Transverse colon (tissue), 4 donors: ENCODE measurements at regions not wholly inside any gene's neighbourhood (a gene's known extent, or its start where the extent isn't known, plus 50 kb on each side); places are given as distances from the start of the nearest gene placed in this dataset.
A peak's percentile ranks its signal among the peaks of the same experiment; 100 is the strongest.

ENCODE experiments used
- DNase-seq: peaks from one replicate; pipeline ENCODE4 v3.0.0-alpha.2; 2019
- H3K27ac ChIP-seq, 4 donors: fragments of 200-600 bp; sonication (generic); 2 replicates each; pipeline ENCODE4 v1.5.1; 2016 to 2018; ENCODE audit warnings: inconsistent platforms in 4 of 4
- H3K27me3 ChIP-seq: fragments of 200-600 bp; sonication (generic); 2 replicates; pipeline ENCODE4 v1.5.1; 2017; ENCODE audit warnings: inconsistent platforms
- H3K36me3 ChIP-seq, 4 donors: fragments of 200-600 bp; sonication (generic); 2 replicates each; pipeline ENCODE4 v1.5.1; 2017 to 2019; ENCODE audit warnings: inconsistent platforms in 4 of 4
- H3K4me1 ChIP-seq, 4 donors: fragments of 200-600 bp; sonication (generic); 2 replicates each; pipeline ENCODE4 v1.5.1; 2017 to 2020; ENCODE audit warnings: inconsistent platforms in 4 of 4
- H3K4me3 ChIP-seq, 4 donors: fragments of 200-600 bp; sonication (generic); 1 replicate in 1 of 4; 2 replicates in 3 of 4; pipeline versions ENCODE4 v1.5.1 to v1.6.1; 2017 to 2019; ENCODE audit warnings: inconsistent platforms in 4 of 4
- H3K9me3 ChIP-seq, 2 donors: fragments of 200-600 bp; sonication (generic); 2 replicates each; pipeline ENCODE4 v1.5.1; 2017 to 2019; ENCODE audit warnings: inconsistent platforms in 2 of 2
- CTCF ChIP-seq, 5 experiments: fragments of 200-600 bp in 3 of 5; fragments of 450-650 bp in 2 of 5; sonication (generic) in 3 of 5; IDR thresholded peaks; 1 replicate in 2 of 5; 2 replicates in 3 of 5; pipeline ENCODE4 v1.5.1; 2016 to 2017; ENCODE audit warnings: antibody characterized with exemption in 5 of 5, inconsistent platforms in 3 of 5, mild to moderate bottlenecking in 2 of 5, moderate library complexity in 1 of 5
- EP300 ChIP-seq: sonication (generic); formaldehyde crosslinking; IDR thresholded peaks from one replicate; pipeline ENCODE4 v1.6.1; 2017; ENCODE audit warnings: antibody characterized with exemption, low read depth
- POLR2A ChIP-seq: fragments of 450-650 bp; IDR thresholded peaks from one replicate; pipeline ENCODE4 v1.6.1; 2016; ENCODE audit warnings: antibody characterized with exemption, mild to moderate bottlenecking, moderate library complexity
- POLR2AphosphoS5 ChIP-seq, 3 donors: sonication (generic); formaldehyde crosslinking; IDR thresholded peaks; one replicate each; pipeline ENCODE4 v1.6.1; 2016; ENCODE audit warnings: antibody characterized with exemption in 3 of 3
- WGBS, 2 donors: methylation state at CpG; one replicate each; pipeline ENCODE4 v1.1.5; 2018; ENCODE audit warnings: low coverage in 1 of 2; 5-methylcytosine and 5-hydroxymethylcytosine counted together
- in situ Hi-C, 4 donors: fragments of 200-750 bp; cut with MboI; loops; one replicate each; pipeline versions ENCODE4 v1.15.0 to v1.15.1; 2017; ENCODE audit warnings: low sequenced_read_pairs in 3 of 4, low pct_ligation_motif_present in 1 of 4, low pct_unique_long_range_greater_than_20kb in 1 of 4
- intact Hi-C: fragments of 100-400 bp; cut with DNase I; formaldehyde crosslinking; loops from one replicate; pipeline ENCODE4 v1.15.1; 2023; ENCODE audit warnings: low total_unique reads

DNA sequence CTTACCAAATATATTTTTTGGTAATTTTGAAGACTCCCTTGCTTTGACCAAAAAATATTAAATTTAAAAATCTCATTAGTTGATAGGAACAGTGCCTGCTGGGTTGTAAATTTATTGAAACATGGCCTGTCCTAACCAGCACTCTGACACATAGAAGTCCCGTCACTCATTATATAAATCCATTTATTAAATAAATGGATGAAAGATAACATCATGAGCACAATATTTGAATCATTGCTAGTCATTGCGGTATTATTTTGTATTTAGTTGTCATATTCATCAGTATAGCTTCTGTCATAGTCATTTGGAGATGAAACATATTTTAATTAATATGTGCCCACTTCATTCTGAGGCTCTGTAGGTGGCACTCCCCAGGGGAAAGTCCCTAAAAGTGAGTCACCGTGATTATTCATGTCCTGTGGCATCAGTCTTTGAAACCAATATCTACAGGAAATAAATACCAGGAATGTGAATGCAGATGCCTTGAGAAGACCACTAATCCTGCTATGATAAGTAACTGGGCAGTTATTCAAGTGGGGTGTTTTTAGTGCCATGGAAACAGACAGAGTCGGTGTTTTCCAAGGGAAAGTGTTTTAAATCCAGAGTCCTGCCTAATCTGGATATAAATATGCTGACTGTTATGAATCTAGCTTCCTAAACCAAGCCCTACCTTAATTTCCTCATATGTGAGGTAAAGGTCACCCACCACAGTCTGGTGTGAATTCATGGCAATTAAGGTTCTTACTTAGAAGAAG is 302.0 kb downstream of the DUSP10 start:
- intact Hi-C loops = loop anchor here (10.0 kb wide), 1 partner anchor 625 kb away; no protein-coding TSS in a partner anchor
- Histone ChIP-seq H3K36me3 (no peaks in the 10 kb centered on the region), H3K4me3 (no peak overlapping the region), H3K9me3 (no peaks in the 10 kb centered on the region), H3K27ac (peak overlapping the region; percentile 44 to 77 (median 58)), H3K27me3 (no peaks in the 10 kb centered on the region), H3K4me1 (peaks cover 3 to 17% (median 11%) of the 10 kb centered on the region in 4 donors)
- DNase-seq = no peak
- in situ Hi-C loops = loop anchor here in 3 of 4 donors (10.0 to 25.0 kb wide), 3 partner anchors 553 to 628 kb away; partner anchors contain the start of gene HLX (in 2 of the 3)
- TF ChIP-seq POLR2A = no peak
- no peak for TF ChIP-seq EP300
- TF ChIP-seq POLR2AphosphoS5 (IDR thresholded peaks at IDR 0.05) = no peak
- no peak for TF ChIP-seq CTCF (IDR thresholded peaks at IDR 0.05)
- WGBS, 2 donors = 40 to 48% methylated on average over 4 of the region's 4 CpGs

DNA sequence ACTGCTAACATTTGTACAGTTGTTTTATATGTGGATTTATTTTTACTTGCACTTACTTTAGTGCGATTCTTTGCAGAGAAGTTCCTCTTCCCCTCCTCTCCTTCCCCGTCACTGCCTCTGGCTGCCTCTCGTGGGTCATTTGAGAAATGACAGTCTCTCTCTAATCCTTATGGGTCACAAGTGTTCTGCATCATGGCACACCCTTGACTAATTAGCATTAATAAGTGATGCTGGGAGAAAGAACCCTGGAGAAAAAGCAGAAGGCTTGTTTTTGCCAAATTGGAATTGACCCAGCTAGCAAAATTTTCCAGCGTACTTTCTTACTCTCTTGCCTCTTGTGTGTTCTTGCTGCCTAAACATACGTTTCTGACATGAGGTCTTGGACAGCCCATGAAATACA is 301.2 kb downstream of the DUSP10 start:
- DNase-seq = no peak
- Histone ChIP-seq H3K4me1 (peaks cover 3 to 15% (median 8%) of the 10 kb centered on the region in 4 donors), H3K27ac (peak overlapping the region; percentile 44 to 77 (median 58)), H3K36me3 (no peaks in the 10 kb centered on the region), H3K9me3 (no peaks in the 10 kb centered on the region), H3K27me3 (no peaks in the 10 kb centered on the region), H3K4me3 (no peak overlapping the region)
- WGBS, 2 donors = 35 to 48% methylated on average over 3 to 5 of the region's 5 CpGs
- intact Hi-C loops = no loop called here
- in situ Hi-C loops = loop anchor here in 2 of 4 donors (25.0 kb wide), 2 partner anchors 553 to 628 kb away; partner anchors contain the start of gene HLX (in 1 of the 2)
- TF ChIP-seq CTCF (IDR thresholded peaks at IDR 0.05) = no peak
- peak; percentile 30 to 61 (median 51) for TF ChIP-seq POLR2AphosphoS5 (IDR thresholded peaks at IDR 0.05)

DNA sequence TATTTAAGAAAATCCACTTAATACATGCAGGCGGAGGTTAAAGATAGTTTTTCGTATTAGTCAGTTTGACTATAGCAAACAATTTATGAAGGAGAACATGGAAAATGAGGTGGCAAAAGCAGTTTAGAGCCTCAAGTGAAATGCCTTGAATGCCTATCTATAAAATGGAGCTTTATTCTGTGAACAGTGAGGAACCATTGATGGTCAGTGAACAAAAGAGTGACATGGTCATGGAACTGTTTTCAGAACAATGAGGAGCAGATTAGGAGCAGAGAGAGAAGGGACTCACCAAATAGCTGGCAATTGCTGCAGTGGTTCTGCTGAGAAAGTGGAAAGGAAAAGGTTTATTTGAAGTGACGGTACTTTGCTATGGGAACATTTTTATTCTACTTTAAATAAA is 299.8 kb downstream of the DUSP10 start:
- no peaks in the 10 kb centered on the region for H3K9me3 ChIP-seq
- in situ Hi-C loops = loop anchor here in 2 of 4 donors (25.0 kb wide), 2 partner anchors 555 to 630 kb away; partner anchors contain the start of gene HLX (in 1 of the 2)

More for the DNA sequence above, 299.8 kb downstream of the DUSP10 start:
- no peak overlapping the region for H3K27ac ChIP-seq
- H3K4me1 ChIP-seq = peaks cover 3 to 15% (median 8%) of the 10 kb centered on the region in 4 donors
- H3K27me3 ChIP-seq = no peaks in the 10 kb centered on the region
- H3K36me3 ChIP-seq = no peaks in the 10 kb centered on the region
- no peak for DNase-seq
- WGBS, 2 donors = 66 to 84% methylated on average over 3 of the region's 3 CpGs
- intact Hi-C loops = no loop called here
- H3K4me3 ChIP-seq = no peak overlapping the region
- no peak for TF ChIP-seq POLR2AphosphoS5 (IDR thresholded peaks at IDR 0.05)
- no peak for TF ChIP-seq EP300
- TF ChIP-seq POLR2A = no peak
- no peak for TF ChIP-seq CTCF (IDR thresholded peaks at IDR 0.05)
